Gastrocnemius medialis (tissue), 4 donors: ENCODE measurements at regions not wholly inside any gene's neighbourhood (a gene's known extent, or its start where the extent isn't known, plus 50 kb on each side); places are given as distances from the start of the nearest gene placed in this dataset.

Experiments
- CTCF ChIP-seq, 5 experiments: fragments of 450-650 bp in 3 of 5; fragments of 200-600 bp in 2 of 5; sonication (generic) in 2 of 5; IDR thresholded peaks in 4 of 5; conservative IDR thresholded peaks in 1 of 5; 1 replicate in 4 of 5; 2 replicates in 1 of 5; pipeline ENCODE4 v1.5.1; 2016 to 2019; ENCODE audit warnings: antibody characterized with exemption in 5 of 5, mild to moderate bottlenecking in 3 of 5, moderate library complexity in 3 of 5
- POLR2A ChIP-seq, 2 donors: fragments of 450-650 bp; IDR thresholded peaks; one replicate each; pipeline ENCODE4 v1.6.1; 2017; ENCODE audit warnings: antibody characterized with exemption in 2 of 2, mild to moderate bottlenecking in 2 of 2, moderate library complexity in 2 of 2

DNA sequence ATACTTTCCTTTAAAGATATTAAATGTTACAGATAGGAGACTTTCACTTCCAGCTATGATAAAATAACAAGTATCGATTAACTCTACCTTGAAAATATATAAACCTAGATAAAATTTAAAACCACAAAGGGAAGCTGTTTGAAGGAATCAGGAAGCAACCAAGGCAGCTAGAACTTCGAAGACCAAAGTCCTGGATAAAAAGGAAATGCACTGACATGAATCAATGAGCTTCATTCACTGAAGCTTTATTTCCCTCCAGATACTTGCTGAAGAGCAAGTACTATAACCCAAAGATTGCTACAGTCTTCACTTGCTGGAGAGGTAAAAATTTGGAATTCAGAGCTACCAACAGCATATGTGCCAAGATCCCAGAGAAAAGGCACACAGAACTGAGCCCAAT, 144.1 kb downstream of the PIK3R1 start:
- TF ChIP-seq CTCF (IDR thresholded peaks at IDR 0.05 in 4 of 5, conservative IDR thresholded peaks at IDR 0.05 in 1 of 5) (no peak), POLR2A (IDR thresholded peaks at IDR 0.05) (no peak)
